SK-N-SH treated with all-trans-retinoic acid at 6 μM for 48 hours (cell line): ENCODE measurements at regions not wholly inside any gene's neighbourhood (a gene's known extent, or its start where the extent isn't known, plus 50 kb on each side); places are given as distances from the start of the nearest gene placed in this dataset.

ENCODE experiments used
- ATAC-seq: fragments of 200-7000 bp; cut with Tn5 transposase; 3 replicates; pipeline ENCODE4 v1.9.1; 2020; ENCODE audit warnings: mild to moderate bottlenecking, moderate library complexity
- ARNTL ChIP-seq: fragments of 450-650 bp; formaldehyde crosslinking; IDR thresholded peaks from 2 replicates; pipeline ENCODE4 v1.5.0; 2020; ENCODE audit warnings: low read depth, mild to moderate bottlenecking, moderate library complexity, borderline replicate concordance
- BACH2 ChIP-seq: fragments of 250-450 bp; sonication (Bioruptor Pico); IDR thresholded peaks from 2 replicates; pipeline ENCODE4 v1.9.0; 2021; ENCODE audit warnings: mild to moderate bottlenecking, borderline replicate concordance
- CREB5 ChIP-seq: fragments of 250-450 bp; sonication (Bioruptor Pico); IDR thresholded peaks from 2 replicates; pipeline ENCODE4 v1.5.1; 2020; ENCODE audit warnings: low read depth, mild to moderate bottlenecking, moderate library complexity
- CSDC2 ChIP-seq: fragments of 250-450 bp; sonication (Bioruptor Pico); IDR thresholded peaks from 2 replicates; pipeline ENCODE4 v1.5.0; 2020; ENCODE audit warnings: mild to moderate bottlenecking, moderate library complexity
- CSRNP3 ChIP-seq: fragments of 250-450 bp; sonication (Bioruptor Pico); IDR thresholded peaks from 2 replicates; pipeline ENCODE4 v1.5.1; 2021; ENCODE audit warnings: mild to moderate bottlenecking, moderate library complexity
- GLIS3 ChIP-seq: fragments of 250-450 bp; sonication (Bioruptor Pico); IDR thresholded peaks from 2 replicates; pipeline ENCODE4 v1.5.0; 2020; ENCODE audit warnings: mild to moderate bottlenecking, moderate library complexity
- ISL1 ChIP-seq: fragments of 250-450 bp; sonication (Bioruptor Pico); IDR thresholded peaks from 2 replicates; pipeline ENCODE4 v2.1.2; 2022; ENCODE audit warnings: mild to moderate bottlenecking, moderate library complexity
- OSR1 ChIP-seq: fragments of 250-450 bp; sonication (Bioruptor Pico); IDR thresholded peaks from 2 replicates; pipeline ENCODE4 v1.8.0; 2022; ENCODE audit warnings: moderate library complexity, mild to moderate bottlenecking, inconsistent platforms
- PATZ1 ChIP-seq: fragments of 250-450 bp; sonication (Bioruptor Pico); IDR thresholded peaks from 2 replicates; pipeline ENCODE4 v1.8.0; 2020; ENCODE audit warnings: mild to moderate bottlenecking, moderate library complexity, borderline replicate concordance
- PPARA ChIP-seq: fragments of 250-450 bp; sonication (Bioruptor Pico); IDR thresholded peaks from 2 replicates; pipeline ENCODE4 v1.5.0; 2020; ENCODE audit warnings: mild to moderate bottlenecking, borderline replicate concordance
- RARB ChIP-seq: fragments of 250-450 bp; sonication (Bioruptor Pico); IDR thresholded peaks from 2 replicates; pipeline ENCODE4 v1.8.0; 2021; ENCODE audit warnings: mild to moderate bottlenecking, moderate library complexity
- SNAI2 ChIP-seq: fragments of 250-450 bp; sonication (Bioruptor Pico); IDR thresholded peaks from 2 replicates; pipeline ENCODE4 v1.5.0; 2020; ENCODE audit warnings: mild to moderate bottlenecking, moderate library complexity
- TCF4 ChIP-seq: fragments of 250-450 bp; sonication (Bioruptor Pico); IDR thresholded peaks from 2 replicates; pipeline ENCODE4 v1.8.0; 2021; ENCODE audit warnings: mild to moderate bottlenecking, moderate library complexity, borderline replicate concordance
- TOX ChIP-seq: fragments of 250-450 bp; sonication (Bioruptor Pico); IDR thresholded peaks from 2 replicates; pipeline ENCODE4 v1.8.0; 2021; ENCODE audit warnings: mild to moderate bottlenecking, moderate library complexity, borderline replicate concordance
- TSHZ2 ChIP-seq: fragments of 250-450 bp; sonication (Bioruptor Pico); IDR thresholded peaks from 2 replicates; pipeline ENCODE4 v1.5.0; 2020; ENCODE audit warnings: mild to moderate bottlenecking, moderate library complexity
- ZC3H10 ChIP-seq: fragments of 250-450 bp; sonication (Bioruptor Pico); IDR thresholded peaks from 2 replicates; pipeline ENCODE4 v1.5.1; 2021; ENCODE audit warnings: mild to moderate bottlenecking, moderate library complexity
- ZFP3 ChIP-seq: fragments of 250-450 bp; sonication (Bioruptor Pico); IDR thresholded peaks from 2 replicates; pipeline ENCODE4 v1.5.0; 2020; ENCODE audit warnings: mild to moderate bottlenecking, moderate library complexity
- ZNF565 ChIP-seq: fragments of 450-650 bp; formaldehyde crosslinking; conservative IDR thresholded peaks from 2 replicates; pipeline ENCODE4 v1.5.0; 2020; ENCODE audit warnings: low read depth, mild to moderate bottlenecking, moderate library complexity
- ZNF70 ChIP-seq: fragments of 450-650 bp; formaldehyde crosslinking; IDR thresholded peaks from 2 replicates; pipeline ENCODE4 v1.5.0; 2020; ENCODE audit warnings: mild to moderate bottlenecking, moderate library complexity
- ZNF8 ChIP-seq: fragments of 450-650 bp; formaldehyde crosslinking; IDR thresholded peaks from 2 replicates; pipeline ENCODE4 v1.5.0; 2020; ENCODE audit warnings: mild to moderate bottlenecking, moderate library complexity
- TF ChIP-seq, protein P1 (sequence below): fragments of 250-450 bp; sonication (Bioruptor Pico); IDR thresholded peaks from 2 replicates; pipeline ENCODE4 v1.8.0; 2021; ENCODE audit warnings: low read depth, mild to moderate bottlenecking, moderate library complexity, borderline replicate concordance

DNA sequence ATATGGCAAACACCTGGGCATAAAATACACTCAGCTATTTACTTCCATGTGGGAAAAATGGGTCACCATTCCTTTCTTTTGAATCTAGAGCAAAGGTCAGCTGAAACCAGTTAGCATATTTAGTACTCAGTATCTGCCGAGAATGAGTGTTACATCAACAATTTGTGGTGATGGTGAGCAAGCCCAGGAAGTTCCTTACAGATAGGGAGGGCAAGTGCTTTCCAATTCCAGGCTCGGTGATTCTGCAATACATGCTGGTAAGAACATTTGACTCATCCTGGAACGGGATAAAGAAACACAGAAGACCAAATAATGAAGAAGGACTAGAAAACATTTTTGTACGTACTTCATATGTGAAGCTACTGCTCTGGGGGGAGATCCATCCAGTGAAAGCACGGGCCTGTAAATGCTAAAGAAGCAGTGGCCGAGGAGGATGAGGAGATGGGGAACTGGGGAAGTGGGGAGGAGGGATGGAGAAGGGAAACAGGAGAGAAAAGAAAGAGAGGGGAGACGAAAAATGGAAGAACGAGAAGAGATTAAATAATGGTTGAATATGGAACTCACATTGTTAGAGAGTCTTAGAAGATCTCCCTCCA lies 251.9 kb downstream of the TTC32 start (continued):
- TF ChIP-seq CSRNP3 = no peak
- no peak for TF ChIP-seq ZNF70 (CRISPR knock-in tag)

- ATAC-seq = no peak
- TF ChIP-seq PATZ1 (no peak), TCF4 (no peak), CSDC2 (CRISPR knock-in tag) (no peak), ZNF70 (CRISPR knock-in tag) (no peak), ZC3H10 (CRISPR knock-in tag) (no peak), CSRNP3 (no peak), BACH2 (CRISPR knock-in tag) (no peak), RARB (CRISPR knock-in tag) (no peak), PPARA (CRISPR knock-in tag) (no peak), ARNTL (CRISPR knock-in tag) (no peak), ZNF565 (CRISPR knock-in tag) (no peak), GLIS3 (CRISPR knock-in tag) (no peak), ZNF8 (CRISPR knock-in tag) (no peak), TOX (CRISPR knock-in tag) (no peak), ZFP3 (CRISPR knock-in tag) (no peak), TSHZ2 (CRISPR knock-in tag) (no peak), OSR1 (no peak), SNAI2 (no peak)
- TF ChIP-seq, protein P1, sequence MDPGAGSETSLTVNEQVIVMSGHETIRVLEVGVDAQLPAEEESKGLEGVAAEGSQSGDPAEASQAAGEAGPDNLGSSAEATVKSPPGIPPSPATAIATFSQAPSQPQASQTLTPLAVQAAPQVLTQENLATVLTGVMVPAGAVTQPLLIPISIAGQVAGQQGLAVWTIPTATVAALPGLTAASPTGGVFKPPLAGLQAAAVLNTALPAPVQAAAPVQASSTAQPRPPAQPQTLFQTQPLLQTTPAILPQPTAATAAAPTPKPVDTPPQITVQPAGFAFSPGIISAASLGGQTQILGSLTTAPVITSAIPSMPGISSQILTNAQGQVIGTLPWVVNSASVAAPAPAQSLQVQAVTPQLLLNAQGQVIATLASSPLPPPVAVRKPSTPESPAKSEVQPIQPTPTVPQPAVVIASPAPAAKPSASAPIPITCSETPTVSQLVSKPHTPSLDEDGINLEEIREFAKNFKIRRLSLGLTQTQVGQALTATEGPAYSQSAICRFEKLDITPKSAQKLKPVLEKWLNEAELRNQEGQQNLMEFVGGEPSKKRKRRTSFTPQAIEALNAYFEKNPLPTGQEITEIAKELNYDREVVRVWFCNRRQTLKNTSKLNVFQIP = no peak
- TF ChIP-seq, all 23 proteins: peak for 0
Measured at GRCh38 chr2:19649142-19649541, 252.6 kb downstream of the TTC32 start.

DNA sequence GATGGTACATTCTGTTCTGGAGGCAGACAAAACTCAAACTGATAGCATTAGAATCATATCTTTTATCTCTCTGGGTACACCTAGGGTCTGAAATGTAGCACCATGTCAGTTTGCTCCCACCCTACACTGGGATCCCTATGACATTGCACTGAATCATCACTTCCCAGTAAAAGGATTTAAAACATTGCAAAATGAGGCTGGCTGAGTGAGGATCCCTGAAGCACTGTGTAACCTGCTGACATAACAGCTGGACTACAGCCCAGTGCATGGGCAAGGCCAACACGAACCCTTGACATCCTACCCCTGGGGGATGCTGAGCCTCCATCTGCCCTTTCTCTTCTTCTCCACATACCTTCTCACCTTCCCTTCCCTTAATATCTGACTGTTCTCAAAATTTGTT lies 253.2 kb downstream of the TTC32 start:
- no peak for TF ChIP-seq GLIS3 (CRISPR knock-in tag)
- no peak for TF ChIP-seq BACH2 (CRISPR knock-in tag)
- ATAC-seq = no peak

DNA sequence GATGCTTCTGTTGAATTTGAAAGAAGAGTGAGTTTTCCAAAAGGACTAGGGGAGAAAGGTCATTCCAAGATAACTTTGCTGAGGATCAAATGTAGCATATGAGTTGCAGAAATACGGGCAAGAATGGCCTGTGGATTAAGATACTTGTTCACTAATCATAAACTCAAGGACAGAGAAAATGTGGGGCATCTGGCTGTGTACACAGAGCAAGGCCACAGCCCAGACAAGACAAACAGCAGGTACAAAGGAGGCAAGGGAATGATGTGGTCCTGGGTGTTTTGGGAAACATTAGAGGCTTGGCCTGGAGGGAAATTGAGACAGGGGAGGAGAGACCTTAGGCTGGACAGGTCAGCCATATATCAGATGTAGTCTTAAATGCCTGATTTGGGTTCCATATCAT lies 254.8 kb downstream of the TTC32 start:
- ATAC-seq = no peak
- TF ChIP-seq ZFP3 (CRISPR knock-in tag) (no peak), PPARA (CRISPR knock-in tag) (no peak), CSRNP3 (no peak), BACH2 (CRISPR knock-in tag) (no peak), CREB5 (CRISPR knock-in tag) (no peak), TOX (CRISPR knock-in tag) (no peak), TCF4 (no peak), GLIS3 (CRISPR knock-in tag) (no peak), OSR1 (no peak), ZNF8 (CRISPR knock-in tag) (no peak), ZNF565 (CRISPR knock-in tag) (no peak), CSDC2 (CRISPR knock-in tag) (no peak), ISL1 (no peak)
